Heart left ventricle (tissue), 13 donors: ENCODE measurements at regions not wholly inside any gene's neighbourhood (a gene's known extent, or its start where the extent isn't known, plus 50 kb on each side); places are given as distances from the start of the nearest gene placed in this dataset.

Experiments
- CTCF ChIP-seq, 12 donors: fragments of 200-600 bp; sonication (generic) in 4 of 12; IDR thresholded peaks; one replicate each; pipeline versions ENCODE4 v1.5.0 to v1.8.0; 2018 to 2022; ENCODE audit warnings: antibody characterized with exemption in 12 of 12, mild to moderate bottlenecking in 5 of 12
- POLR2A ChIP-seq, 2 donors: fragments of 450-650 bp; IDR thresholded peaks; one replicate each; pipeline ENCODE4 v1.6.1; 2017; ENCODE audit warnings: antibody characterized with exemption in 2 of 2, mild to moderate bottlenecking in 2 of 2, moderate library complexity in 2 of 2
- donor health status: ischemic (EF 13 %, LVEDD 7.1; RV severe dilation, severe dysfunction).
- donor health status: DM: no; HTN: yes; CAD: no.
- donor health status: DM: no; HTN: no; CAD: no.
- donor health status: ischemic (EF 25% LVEDD 6.9; RV normal size, moderate dysfunction).
- donor health status: ischemic (EF 25% LVEDD 5.7; RV mildly dilated, moderate dysfunction).
- donor health status: ischemic (EF 35%, LVEDD 5.7; RV mildly dilated, moderate dysfunction).
- donor health status: nonischemic (EF 11% LVEDD 7.7; RV severe dilation, severe dysfunction).
- donor health status: DM: yes; HTN: yes; CAD: no.
- donor health status: PGD.
- donor health status: ischemic (EF 29% LVEDD 5.4; RV normal size, mild dysfunction).
- donor health status: nonischemic (EF 23%, LVEDD 6.1; RV moderate dilation, normal function).

- no peak for TF ChIP-seq CTCF (IDR thresholded peaks at IDR 0.05)
- no peak for TF ChIP-seq POLR2A (IDR thresholded peaks at IDR 0.05)
Measured at GRCh38 chr1:208503787-208504186, 259.6 kb upstream of the PLXNA2 start.
